HepG2 (cell line): ENCODE measurements at regions not wholly inside any gene's neighbourhood (a gene's known extent, or its start where the extent isn't known, plus 50 kb on each side); places are given as distances from the start of the nearest gene placed in this dataset.

ENCODE experiments used
- ATAD3A ChIP-seq: sonication (generic); formaldehyde crosslinking; IDR thresholded peaks from 2 replicates; pipeline ENCODE4 v1.4.0; 2020; ENCODE audit warnings: missing genetic modification reagents
- BCL6 ChIP-seq: IDR thresholded peaks from 2 replicates; pipeline ENCODE4 v1.6.1; 2016; ENCODE audit warnings: missing genetic modification reagents, missing compliant biosample characterization
- CBX5 ChIP-seq: sonication (generic); formaldehyde crosslinking; IDR thresholded peaks from 2 replicates; pipeline ENCODE4 v1.4.0; 2020; ENCODE audit warnings: missing genetic modification reagents, borderline replicate concordance
- CENPX ChIP-seq: sonication (generic); formaldehyde crosslinking; IDR thresholded peaks from 2 replicates; pipeline ENCODE4 v1.9.0; 2021; ENCODE audit warnings: mild to moderate bottlenecking, missing genetic modification reagents, moderate library complexity
- CREM ChIP-seq, 2 experiments: sonication (generic) in 1 of 2; formaldehyde crosslinking in 1 of 2; IDR thresholded peaks; 2 replicates each; pipeline versions ENCODE4 v1.4.0 to v1.6.1; 2016 to 2020; ENCODE audit warnings: antibody characterized with exemption in 1 of 2, mild to moderate bottlenecking in 1 of 2, missing genetic modification reagents in 1 of 2
- EHMT2 ChIP-seq: fragments of 200-600 bp; sonication (generic); IDR thresholded peaks from 2 replicates; pipeline ENCODE4 v1.7.0; 2017; ENCODE audit warnings: antibody characterized with exemption, low read depth, low read length, borderline replicate concordance
- ELF1 ChIP-seq: sonication (generic); formaldehyde crosslinking; IDR thresholded peaks from 2 replicates; pipeline ENCODE4 v1.4.0; 2020; ENCODE audit warnings: missing genetic modification reagents
- GTF2F1 ChIP-seq: fragments of 150-350 bp; IDR thresholded peaks from 2 replicates; pipeline ENCODE4 v1.6.1; 2014; ENCODE audit warnings: low read length
- HHEX ChIP-seq: IDR thresholded peaks from 2 replicates; pipeline ENCODE4 v1.6.1; 2016; ENCODE audit warnings: control low read depth
- HIVEP1 ChIP-seq: sonication (generic); formaldehyde crosslinking; IDR thresholded peaks from 2 replicates; pipeline ENCODE4 v1.4.0; 2020; ENCODE audit warnings: mild to moderate bottlenecking, missing genetic modification reagents
- HMG20A ChIP-seq: IDR thresholded peaks from 2 replicates; pipeline ENCODE4 v1.6.1; 2016; ENCODE audit warnings: borderline replicate concordance
- MED8 ChIP-seq: sonication (generic); formaldehyde crosslinking; IDR thresholded peaks from 2 replicates; pipeline ENCODE4 v1.8.1; 2023; ENCODE audit warnings: mild to moderate bottlenecking, missing genetic modification reagents; ENCODE audit not compliant: insufficient replicate concordance
- PCBP2 ChIP-seq: fragments of 200-400 bp; formaldehyde crosslinking; optimal IDR thresholded peaks from 2 replicates; pipeline ENCODE3; 2018; ENCODE audit warnings: low read length, low read depth; ENCODE audit not compliant: poor library complexity, severe bottlenecking
- PITX1 ChIP-seq: sonication (generic); formaldehyde crosslinking; IDR thresholded peaks from 2 replicates; pipeline ENCODE4 v1.5.1; 2020; ENCODE audit warnings: mild to moderate bottlenecking, missing genetic modification reagents
- SKIL ChIP-seq: sonication (generic); formaldehyde crosslinking; IDR thresholded peaks from 2 replicates; pipeline ENCODE4 v1.8.0; 2022; ENCODE audit warnings: missing genetic modification reagents, mild to moderate bottlenecking, moderate library complexity, borderline replicate concordance
- TBL1XR1 ChIP-seq: fragments of 150-350 bp; IDR thresholded peaks from 2 replicates; pipeline ENCODE4 v1.6.1; 2014; ENCODE audit warnings: borderline replicate concordance, low read length; ENCODE audit not compliant: partially characterized antibody
- USF2 ChIP-seq, 2 experiments: sonication (generic) in 1 of 2; formaldehyde crosslinking in 1 of 2; IDR thresholded peaks; 2 replicates each; pipeline versions ENCODE4 v1.5.1 to v1.6.1; 2011 to 2020; ENCODE audit warnings: borderline replicate concordance in 1 of 2, low read depth in 1 of 2, low read length in 1 of 2, mild to moderate bottlenecking in 1 of 2, missing genetic modification reagents in 1 of 2, moderate library complexity in 1 of 2
- ZNF124 ChIP-seq: sonication (generic); formaldehyde crosslinking; IDR thresholded peaks from 2 replicates; pipeline ENCODE4 v1.4.0; 2020; ENCODE audit warnings: missing genetic modification reagents
- ZNF274 ChIP-seq: sonication (generic); formaldehyde crosslinking; IDR thresholded peaks from 2 replicates; pipeline ENCODE4 v1.5.1; 2020; ENCODE audit warnings: mild to moderate bottlenecking, missing genetic modification reagents
- ZNF33A ChIP-seq: sonication (generic); formaldehyde crosslinking; IDR thresholded peaks from 2 replicates; pipeline ENCODE4 v1.5.1; 2020; ENCODE audit warnings: missing genetic modification reagents, mild to moderate bottlenecking, moderate library complexity, borderline replicate concordance
- ZNF484 ChIP-seq: sonication (generic); formaldehyde crosslinking; IDR thresholded peaks from 2 replicates; pipeline ENCODE4 v1.5.1; 2020; ENCODE audit warnings: mild to moderate bottlenecking, low read depth, missing genetic modification reagents, borderline replicate concordance
- ZNF510 ChIP-seq: sonication (generic); formaldehyde crosslinking; IDR thresholded peaks from 2 replicates; pipeline ENCODE4 v1.4.0; 2020; ENCODE audit warnings: low read depth, mild to moderate bottlenecking, missing genetic modification reagents
- ZSCAN30 ChIP-seq: sonication (generic); formaldehyde crosslinking; IDR thresholded peaks from 2 replicates; pipeline ENCODE4 v1.5.0; 2020; ENCODE audit warnings: mild to moderate bottlenecking, missing genetic modification reagents
- TF ChIP-seq, protein P1 (sequence below): sonication (generic); formaldehyde crosslinking; IDR thresholded peaks from 2 replicates; pipeline ENCODE4 v1.4.0; 2020; ENCODE audit warnings: missing genetic modification reagents, borderline replicate concordance
- TF ChIP-seq, protein P2 (sequence below): sonication (generic); formaldehyde crosslinking; IDR thresholded peaks from 2 replicates; pipeline ENCODE4 v1.4.0; 2020; ENCODE audit warnings: mild to moderate bottlenecking, missing genetic modification reagents

DNA sequence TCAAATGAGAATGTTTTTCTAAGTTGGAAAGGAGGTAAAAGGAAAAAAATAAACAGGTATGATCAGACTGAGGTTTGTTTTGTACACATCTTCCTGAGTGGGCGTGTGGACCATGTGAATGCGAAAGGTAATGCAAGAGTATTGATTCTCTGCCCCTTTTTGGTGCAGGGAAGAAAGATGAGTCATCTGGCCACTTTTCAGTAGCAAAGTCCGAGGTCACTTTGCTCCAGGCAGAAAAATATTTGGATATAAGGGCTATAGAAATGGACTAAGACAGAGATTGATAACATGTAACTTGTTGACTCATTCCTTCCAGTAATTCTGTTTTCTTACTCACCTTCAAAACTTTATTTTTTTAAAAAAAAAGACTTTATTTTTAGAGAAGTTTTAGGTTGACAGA is 130.5 kb downstream of the DSEL start (continued):
- TF ChIP-seq, protein P1, sequence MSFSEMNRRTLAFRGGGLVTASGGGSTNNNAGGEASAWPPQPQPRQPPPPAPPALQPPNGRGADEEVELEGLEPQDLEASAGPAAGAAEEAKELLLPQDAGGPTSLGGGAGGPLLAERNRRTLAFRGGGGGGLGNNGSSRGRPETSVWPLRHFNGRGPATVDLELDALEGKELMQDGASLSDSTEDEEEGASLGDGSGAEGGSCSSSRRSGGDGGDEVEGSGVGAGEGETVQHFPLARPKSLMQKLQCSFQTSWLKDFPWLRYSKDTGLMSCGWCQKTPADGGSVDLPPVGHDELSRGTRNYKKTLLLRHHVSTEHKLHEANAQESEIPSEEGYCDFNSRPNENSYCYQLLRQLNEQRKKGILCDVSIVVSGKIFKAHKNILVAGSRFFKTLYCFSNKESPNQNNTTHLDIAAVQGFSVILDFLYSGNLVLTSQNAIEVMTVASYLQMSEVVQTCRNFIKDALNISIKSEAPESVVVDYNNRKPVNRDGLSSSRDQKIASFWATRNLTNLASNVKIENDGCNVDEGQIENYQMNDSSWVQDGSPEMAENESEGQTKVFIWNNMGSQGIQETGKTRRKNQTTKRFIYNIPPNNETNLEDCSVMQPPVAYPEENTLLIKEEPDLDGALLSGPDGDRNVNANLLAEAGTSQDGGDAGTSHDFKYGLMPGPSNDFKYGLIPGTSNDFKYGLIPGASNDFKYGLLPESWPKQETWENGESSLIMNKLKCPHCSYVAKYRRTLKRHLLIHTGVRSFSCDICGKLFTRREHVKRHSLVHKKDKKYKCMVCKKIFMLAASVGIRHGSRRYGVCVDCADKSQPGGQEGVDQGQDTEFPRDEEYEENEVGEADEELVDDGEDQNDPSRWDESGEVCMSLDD (CRISPR knock-in tag) = no peak
- TF ChIP-seq TBL1XR1 (no peak), ZNF274 (CRISPR knock-in tag) (no peak), MED8 (CRISPR knock-in tag) (no peak), ELF1 (no peak), ZNF484 (CRISPR knock-in tag) (no peak), SKIL (CRISPR knock-in tag) (no peak), ZNF33A (CRISPR knock-in tag) (no peak), PCBP2 (no peak), CBX5 (no peak), USF2 (IDR thresholded peaks at IDR 0.05; ENCODE audit: low read depth, low read length) (no peak), USF2 (CRISPR knock-in tag; IDR thresholded peaks at IDR 0.05; ENCODE audit: borderline replicate concordance) (no peak), HIVEP1 (CRISPR knock-in tag) (no peak), PITX1 (no peak), BCL6 (CRISPR knock-in tag) (peak; percentile 72; the same call in 1 of the 2 replicates), CENPX (CRISPR knock-in tag) (no peak), ATAD3A (CRISPR knock-in tag) (no peak), EHMT2 (peak; percentile 50; the same call in 1 of the 2 replicates), ZSCAN30 (no peak), HHEX (CRISPR knock-in tag) (no peak), HMG20A (CRISPR knock-in tag) (peak; percentile 80), CREM (IDR thresholded peaks at IDR 0.05) (peak; percentile 47; the same call in 1 of the 2 replicates), CREM (CRISPR knock-in tag; IDR thresholded peaks at IDR 0.05) (no peak), ZNF510 (no peak), GTF2F1 (no peak), ZNF124 (CRISPR knock-in tag) (no peak)
- TF ChIP-seq, protein P2, sequence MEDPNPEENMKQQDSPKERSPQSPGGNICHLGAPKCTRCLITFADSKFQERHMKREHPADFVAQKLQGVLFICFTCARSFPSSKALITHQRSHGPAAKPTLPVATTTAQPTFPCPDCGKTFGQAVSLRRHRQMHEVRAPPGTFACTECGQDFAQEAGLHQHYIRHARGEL (CRISPR knock-in tag) = no peak
